OCI-LY7 (cell line): ENCODE measurements at regions not wholly inside any gene's neighbourhood (a gene's known extent, or its start where the extent isn't known, plus 50 kb on each side); places are given as distances from the start of the nearest gene placed in this dataset.

Experiments used
- BruUV-seq: library from RNA; stranded (reverse); fragments of 400-500 nt; replicated peaks from 2 replicates; lab custom pipeline; 2021; lab: Mats Ljungman, UMichigan
- CTCF ChIA-PET: fragments of 300-600 bp; sonication (Branson Sonifier 250); formaldehyde crosslinking; loops from one replicate; lab custom pipeline; 2022; ENCODE audit warnings: antibody characterized with exemption; ENCODE audit not compliant: unreplicated experiment; lab: Charles Lee
- POLR2A ChIA-PET: fragments of 300-600 bp; sonication (Branson Sonifier 250); formaldehyde crosslinking; loops from one replicate; lab custom pipeline; 2022; ENCODE audit warnings: antibody characterized with exemption; lab: Charles Lee
- DNase-seq: peaks from one replicate; pipeline ENCODE4 v3.0.0-alpha.2; 2015; ENCODE audit warnings: low spot score
- H2AFZ ChIP-seq: fragments of 200-600 bp; sonication (generic), shearing (Covaris generic); 2 replicates; pipeline ENCODE4 v1.6.1; 2014; ENCODE audit warnings: mild to moderate bottlenecking, antibody characterized with exemption, low read length, moderate library complexity
- H3K27ac ChIP-seq: fragments of 200-600 bp; sonication (generic); 2 replicates; pipeline ENCODE4 v1.5.1; 2014; ENCODE audit warnings: mixed run types, low read depth, mild to moderate bottlenecking, moderate library complexity, low read length, inconsistent platforms; ENCODE audit not compliant: poor library complexity, severe bottlenecking
- H3K36me3 ChIP-seq: fragments of 200-600 bp; sonication (generic); 2 replicates; pipeline ENCODE4 v1.6.1; 2014; ENCODE audit warnings: mild to moderate bottlenecking, antibody characterized with exemption, low read length, moderate library complexity, mixed read lengths; ENCODE audit not compliant: insufficient read depth
- H3K4me1 ChIP-seq: fragments of 200-600 bp; sonication (generic); 2 replicates; pipeline ENCODE4 v1.5.1; 2014; ENCODE audit warnings: mild to moderate bottlenecking, low read length; ENCODE audit not compliant: insufficient read depth, poor library complexity, severe bottlenecking
- H3K4me2 ChIP-seq: fragments of 200-600 bp; sonication (generic); 2 replicates; pipeline ENCODE4 v1.6.1; 2014; ENCODE audit warnings: mild to moderate bottlenecking, low read length
- H3K4me3 ChIP-seq: fragments of 200-600 bp; sonication (generic); 2 replicates; pipeline ENCODE4 v1.5.1; 2014; ENCODE audit warnings: mild to moderate bottlenecking, low read depth, low read length; ENCODE audit not compliant: poor library complexity, severe bottlenecking
- H3K79me2 ChIP-seq: fragments of 200-600 bp; sonication (generic); 2 replicates; pipeline ENCODE4 v1.6.1; 2016; ENCODE audit warnings: low read depth, mild to moderate bottlenecking, low read length, moderate library complexity, mixed read lengths; ENCODE audit not compliant: insufficient read depth
- H3K9me2 ChIP-seq: fragments of 200-600 bp; sonication (generic); 2 replicates; pipeline ENCODE4 v1.6.1; 2016; ENCODE audit warnings: mild to moderate bottlenecking, low read length, mixed read lengths; ENCODE audit not compliant: insufficient read depth
- H3K9me3 ChIP-seq: fragments of 200-600 bp; sonication (generic); 2 replicates; pipeline ENCODE4 v1.6.1; 2014; ENCODE audit warnings: mild to moderate bottlenecking, mixed run types, low read length, mixed read lengths
- H4K20me1 ChIP-seq: fragments of 200-600 bp; sonication (generic); 2 replicates; pipeline ENCODE4 v1.6.1; 2014; ENCODE audit warnings: mild to moderate bottlenecking, antibody characterized with exemption, low read length, moderate library complexity, mixed read lengths; ENCODE audit not compliant: insufficient read depth
- CTCF ChIP-seq: fragments of 200-600 bp; sonication (generic); conservative IDR thresholded peaks from 2 replicates; pipeline ENCODE4 v1.5.1; 2014; ENCODE audit warnings: mild to moderate bottlenecking, antibody characterized with exemption, low read length, moderate library complexity, mixed read lengths
- EZH2phosphoT487 ChIP-seq: fragments of 200-600 bp; sonication (generic); IDR thresholded peaks from 2 replicates; pipeline ENCODE4 v1.6.1; 2018; ENCODE audit warnings: low read depth, borderline replicate concordance, mild to moderate bottlenecking, mixed run types, antibody characterized with exemption, low read length, moderate library complexity, mixed read lengths
- intact Hi-C: fragments of 100-400 bp; cut with micrococcal nuclease; formaldehyde crosslinking; loops from one replicate; pipeline ENCODE4 v1.10.0; 2022; ENCODE audit not compliant: unreplicated experiment

GRCh38 chrX:871626-872025, 241.0 kb downstream of the SHOX start:
- no peaks in the 10 kb centered on the region for H3K9me2 ChIP-seq
- H3K4me1 ChIP-seq, result no peaks in the 10 kb centered on the region
- intact Hi-C loops, result no loop called here
- no peak overlapping the region for H2AFZ ChIP-seq
- DNase-seq, result no peak
- no peaks in the 10 kb centered on the region for H3K36me3 ChIP-seq
- no peak overlapping the region for H3K27ac ChIP-seq
- POLR2A ChIA-PET, result no interaction called here
- H3K9me3 ChIP-seq, result 0 out of 2 replicates have a peak, but pooled peaks cover 3% of the 10 kb centered on the region
- H3K4me3 ChIP-seq, result no peak overlapping the region
- no TSS peak for BruUV-seq
- TF ChIP-seq EZH2phosphoT487 (no peak), CTCF (no peak)
- H3K79me2 ChIP-seq, result no peaks in the 10 kb centered on the region
- H3K4me2 ChIP-seq, result no peak overlapping the region
- H4K20me1 ChIP-seq, result no peaks in the 10 kb centered on the region
- CTCF ChIA-PET, result no interaction called here

GRCh38 chrX:867966-868647, 237.5 kb downstream of the SHOX start:
- Histone ChIP-seq H3K4me2 (no peak overlapping the region), H3K27ac (no peak overlapping the region), H3K4me1 (no peaks in the 10 kb centered on the region), H4K20me1 (no peaks in the 10 kb centered on the region), H3K79me2 (no peaks in the 10 kb centered on the region), H2AFZ (no peak overlapping the region), H3K4me3 (no peak overlapping the region), H3K9me3 (peaks cover 3% of the 10 kb centered on the region; the same call in 1 of the 2 replicates), H3K9me2 (no peaks in the 10 kb centered on the region), H3K36me3 (no peaks in the 10 kb centered on the region)
- intact Hi-C loops, result no loop called here
- POLR2A ChIA-PET, result no interaction called here
- no peak for DNase-seq
- CTCF ChIA-PET, result no interaction called here
- no TSS peak for BruUV-seq
- TF ChIP-seq EZH2phosphoT487 (no peak), CTCF (no peak)

GRCh38 chrX:867502-867901, 236.9 kb downstream of the SHOX start:
- no TSS peak for BruUV-seq
- no peaks in the 10 kb centered on the region for H4K20me1 ChIP-seq
- no peak overlapping the region for H2AFZ ChIP-seq
- ChIA-PET POLR2A (no interaction called here), CTCF (no interaction called here)
- DNase-seq, result no peak
- no peak overlapping the region for H3K4me2 ChIP-seq
- no peak for TF ChIP-seq CTCF
- no peak for TF ChIP-seq EZH2phosphoT487
- no peak overlapping the region for H3K27ac ChIP-seq
- intact Hi-C loops, result no loop called here
- H3K9me3 ChIP-seq, result peaks cover 3% of the 10 kb centered on the region; the same call in 1 of the 2 replicates
- H3K4me1 ChIP-seq, result no peaks in the 10 kb centered on the region
- H3K4me3 ChIP-seq, result no peak overlapping the region
- H3K9me2 ChIP-seq, result no peaks in the 10 kb centered on the region
- no peaks in the 10 kb centered on the region for H3K79me2 ChIP-seq
- H3K36me3 ChIP-seq, result no peaks in the 10 kb centered on the region
